CD14-positive monocyte (primary cell): ENCODE measurements at regions not wholly inside any gene's neighbourhood (a gene's known extent, or its start where the extent isn't known, plus 50 kb on each side); places are given as distances from the start of the nearest gene placed in this dataset.

Experiments
- DNase-seq, 3 donors: peaks; one replicate each; pipeline ENCODE4 v3.0.0-alpha.2; 2011 to 2022
- H2AFZ ChIP-seq: 2 replicates; pipeline ENCODE4 v1.6.0; 2012; ENCODE audit warnings: mild to moderate bottlenecking, low read depth, low read length, inconsistent platforms; ENCODE audit not compliant: insufficient read depth, poor library complexity, severe bottlenecking
- H3K27ac ChIP-seq, 2 donors: 1 replicate in 1 of 2; 2 replicates in 1 of 2; pipeline ENCODE4 v1.5.1; 2012 to 2013; ENCODE audit warnings: low read length in 2 of 2, control low read depth in 1 of 2, inconsistent platforms in 1 of 2, low read depth in 1 of 2, mild to moderate bottlenecking in 1 of 2
- H3K27me3 ChIP-seq, 2 donors: one replicate each; pipeline versions ENCODE4 v1.6.0 to v1.6.1; 2011 to 2013; ENCODE audit warnings: low read length in 2 of 2; ENCODE audit not compliant: control insufficient read depth in 2 of 2, insufficient read depth in 2 of 2
- H3K36me3 ChIP-seq, 2 donors: replicated peaks in 1 of 2; 1 replicate in 1 of 2; 2 replicates in 1 of 2; pipeline versions ENCODE4 v1.5.1 to v1.6.1; 2012 to 2013; ENCODE audit warnings: low read length in 2 of 2, control low read depth in 1 of 2, inconsistent platforms in 1 of 2, mild to moderate bottlenecking in 1 of 2; ENCODE audit not compliant: insufficient read depth in 2 of 2, control insufficient read depth in 1 of 2
- H3K4me1 ChIP-seq, 2 donors: 1 replicate in 1 of 2; 2 replicates in 1 of 2; pipeline versions ENCODE4 v1.5.1 to v1.6.1; 2012 to 2013; ENCODE audit warnings: low read length in 2 of 2, control low read depth in 1 of 2, inconsistent platforms in 1 of 2, mild to moderate bottlenecking in 1 of 2, moderate library complexity in 1 of 2; ENCODE audit not compliant: insufficient read depth in 2 of 2, control insufficient read depth in 1 of 2
- H3K4me2 ChIP-seq: replicated peaks from 2 replicates; pipeline ENCODE3; 2012; ENCODE audit warnings: low read length, moderate library complexity, mild to moderate bottlenecking; ENCODE audit not compliant: poor library complexity, severe bottlenecking; ENCODE audit errors: extremely low read depth
- H3K4me3 ChIP-seq, 3 experiments: fragments of 200-600 bp in 1 of 3; sonication (generic) in 1 of 3; replicated peaks in 1 of 3; 1 replicate in 2 of 3; 2 replicates in 1 of 3; pipeline ENCODE4 v1.5.1; 2011 to 2013; ENCODE audit warnings: low read length in 3 of 3, mild to moderate bottlenecking in 3 of 3, control low read depth in 2 of 3, low read depth in 2 of 3, inconsistent platforms in 1 of 3, moderate library complexity in 1 of 3
- H3K79me2 ChIP-seq: 2 replicates; pipeline ENCODE4 v1.6.0; 2012; ENCODE audit warnings: mild to moderate bottlenecking, control low read depth, inconsistent platforms, low read length, moderate library complexity; ENCODE audit not compliant: insufficient read depth
- H3K9ac ChIP-seq: 2 replicates; pipeline ENCODE4 v1.6.0; 2017; ENCODE audit warnings: low read length, mild to moderate bottlenecking; ENCODE audit not compliant: insufficient read depth, poor library complexity, severe bottlenecking
- H3K9me3 ChIP-seq, 2 donors: replicated peaks in 1 of 2; 1 replicate in 1 of 2; 2 replicates in 1 of 2; pipeline versions ENCODE4 v1.5.1 to v1.6.1; 2012 to 2013; ENCODE audit warnings: low read length in 2 of 2, control low read depth in 1 of 2; ENCODE audit not compliant: control insufficient read depth in 1 of 2, insufficient read depth in 1 of 2
- H4K20me1 ChIP-seq: 2 replicates; pipeline ENCODE4 v1.6.0; 2012; ENCODE audit warnings: mild to moderate bottlenecking, low read length, control low read depth, moderate library complexity; ENCODE audit not compliant: insufficient read depth
- H3K27ac Mint-ChIP-seq, 7 donors: one replicate each; pipeline ENCODE4 v1.8.0; 2020; ENCODE audit warnings: mild to moderate bottlenecking in 7 of 7, mixed read lengths in 7 of 7, moderate library complexity in 6 of 7, inconsistent platforms in 2 of 7
- H3K27me3 Mint-ChIP-seq, 3 donors: one replicate each; pipeline ENCODE4 v1.8.0; 2021 to 2022; ENCODE audit warnings: low read depth in 3 of 3, mild to moderate bottlenecking in 3 of 3, mixed read lengths in 3 of 3, moderate library complexity in 3 of 3, inconsistent platforms in 1 of 3
- H3K36me3 Mint-ChIP-seq, 2 donors: one replicate each; pipeline ENCODE4 v1.8.0; 2020; ENCODE audit warnings: mixed read lengths in 2 of 2, inconsistent platforms in 1 of 2, mild to moderate bottlenecking in 1 of 2
- H3K4me1 Mint-ChIP-seq: one replicate; pipeline ENCODE4 v1.8.0; 2020; ENCODE audit warnings: mild to moderate bottlenecking, mixed read lengths
- H3K4me3 Mint-ChIP-seq, 2 donors: one replicate each; pipeline ENCODE4 v1.8.0; 2020; ENCODE audit warnings: mild to moderate bottlenecking in 2 of 2, mixed read lengths in 2 of 2, moderate library complexity in 1 of 2
- H3K9me3 Mint-ChIP-seq, 7 donors: one replicate each; pipeline ENCODE4 v1.8.0; 2020 to 2022; ENCODE audit warnings: mixed read lengths in 7 of 7, mild to moderate bottlenecking in 6 of 7, moderate library complexity in 6 of 7, inconsistent platforms in 2 of 7
- CTCF ChIP-seq: fragments of 200-600 bp; IDR thresholded peaks from one replicate; pipeline ENCODE4 v1.8.0; 2022; ENCODE audit warnings: antibody characterized with exemption, mild to moderate bottlenecking
- WGBS: methylation state at CpG from one replicate; pipeline ENCODE4 v1.1.5; 2013; ENCODE audit warnings: missing lambda C conversion rate; ENCODE audit not compliant: insufficient coverage; 5-methylcytosine and 5-hydroxymethylcytosine counted together
- intact Hi-C, 2 donors: fragments of 100-400 bp; cut with micrococcal nuclease; formaldehyde crosslinking; loops; one replicate each; pipeline versions ENCODE4 v1.15.0 to v1.15.1; 2023

- no peak overlapping the region for H2AFZ ChIP-seq
- H3K27ac ChIP-seq, result no peak overlapping the region
- no peak overlapping the region for H3K4me3 ChIP-seq
- Mint-ChIP-seq H3K9me3 (peaks cover 0 to 7% (median 5%) of the 10 kb centered on the region in 7 donors), H3K36me3 (no peaks in the 10 kb centered on the region), H3K27ac (no peak overlapping the region), H3K4me1 (no peaks in the 10 kb centered on the region), H3K4me3 (no peak overlapping the region), H3K27me3 (peaks cover 0 to 2% (median 1%) of the 10 kb centered on the region in 3 donors)
- 100% methylated on average over 2 of the region's 4 CpGs for WGBS
- intact Hi-C loops, result no loop called here
- no peak overlapping the region for H3K9ac ChIP-seq
- no peaks in the 10 kb centered on the region for H4K20me1 ChIP-seq
- DNase-seq, result no peak
- no peak for TF ChIP-seq CTCF
- no peaks in the 10 kb centered on the region for H3K4me1 ChIP-seq
- no peaks in the 10 kb centered on the region for H3K27me3 ChIP-seq
- no peaks in the 10 kb centered on the region for H3K36me3 ChIP-seq
- H3K9me3 ChIP-seq, result peaks cover 0 to 4% of the 10 kb centered on the region in 2 donors
- H3K79me2 ChIP-seq, result no peaks in the 10 kb centered on the region
- no peak overlapping the region for H3K4me2 ChIP-seq
Measured at GRCh38 chr12:22899184-22899583, 274.2 kb downstream of the ETNK1 start.

- Histone ChIP-seq H3K36me3 (no peaks in the 10 kb centered on the region), H3K27me3 (no peaks in the 10 kb centered on the region), H3K9me3 (peaks cover 0 to 4% of the 10 kb centered on the region in 2 donors), H3K4me3 (no peak overlapping the region), H4K20me1 (no peaks in the 10 kb centered on the region), H2AFZ (no peak overlapping the region), H3K4me2 (no peak overlapping the region), H3K79me2 (no peaks in the 10 kb centered on the region), H3K27ac (no peak overlapping the region), H3K4me1 (no peaks in the 10 kb centered on the region), H3K9ac (no peak overlapping the region)
- Mint-ChIP-seq H3K27ac (no peak overlapping the region), H3K4me1 (no peaks in the 10 kb centered on the region), H3K36me3 (no peaks in the 10 kb centered on the region), H3K9me3 (peaks cover 0 to 9% (median 7%) of the 10 kb centered on the region in 7 donors), H3K4me3 (no peak overlapping the region), H3K27me3 (peaks cover 0 to 2% (median 0%) of the 10 kb centered on the region in 3 donors)
- intact Hi-C loops, result no loop called here
- TF ChIP-seq CTCF, result no peak
- no peak for DNase-seq
Measured at GRCh38 chr12:22900401-22900800, 275.4 kb downstream of the ETNK1 start.
